Left ventricle myocardium superior (tissue), 1 donor: ENCODE measurements at regions not wholly inside any gene's neighbourhood (a gene's known extent, or its start where the extent isn't known, plus 50 kb on each side); places are given as distances from the start of the nearest gene placed in this dataset.
"Not testable (repeated sequence)": the region's sequence is repeated elsewhere in the genome, so short reads cannot be mapped to it uniquely, and the experiment has no call there.

ENCODE experiments used
- ATAC-seq: fragments of 200-7000 bp; cut with Tn5 transposase; one replicate; pipeline ENCODE4 v1.9.1; 2020; ENCODE audit warnings: mild to moderate bottlenecking, moderate library complexity
- DNase-seq: peaks from one replicate; pipeline ENCODE4 v3.0.0-alpha.2; 2020
- intact Hi-C: fragments of 100-400 bp; cut with micrococcal nuclease; formaldehyde crosslinking; loops from one replicate; pipeline ENCODE4 v1.11.0; 2022
- donor health status: DM: no; HTN: yes; CAD: no; lungs with severe emphysema.

DNA sequence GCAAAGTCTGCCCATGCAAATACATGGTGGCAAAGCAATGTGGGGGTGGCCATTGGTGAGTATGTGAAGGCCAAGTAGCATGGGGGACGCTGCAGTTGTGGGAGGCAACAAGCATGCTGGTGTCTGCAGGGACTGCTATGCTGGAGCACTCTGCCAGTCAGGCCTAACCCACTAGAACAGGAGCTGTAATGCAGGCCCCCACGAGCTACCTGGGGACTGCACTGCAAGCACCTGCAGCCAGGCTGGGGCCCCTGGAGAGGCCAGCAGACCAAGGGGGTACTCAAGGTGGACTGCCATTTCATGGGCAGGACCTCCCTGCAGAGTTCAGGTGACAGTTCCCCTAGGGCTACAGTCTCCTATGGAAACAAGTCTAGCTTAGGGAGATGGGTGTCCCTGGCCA is 183.8 kb upstream of the PDE4D start:
- no peak for DNase-seq
- ATAC-seq, result no peak
- intact Hi-C loops, result no loop called here

DNA sequence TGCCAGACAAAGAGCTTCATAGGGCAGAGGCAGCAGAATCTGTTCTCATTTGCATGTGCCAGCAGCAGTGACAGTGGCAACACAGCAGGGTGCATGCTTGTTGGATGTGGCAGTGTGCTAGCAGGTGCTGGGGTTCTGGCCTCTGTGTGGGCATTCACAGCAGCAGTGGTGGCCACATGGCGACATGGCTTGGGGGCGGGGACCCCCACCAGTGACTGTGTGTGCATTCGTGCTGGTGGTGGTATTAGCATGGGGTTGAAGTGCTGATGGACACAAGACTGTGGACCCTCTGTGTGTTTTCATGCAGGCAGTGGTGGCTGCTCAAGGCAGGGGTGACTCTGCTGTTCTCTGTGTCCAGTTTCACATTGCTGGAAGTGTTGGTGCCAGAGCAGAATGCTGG is 183.2 kb upstream of the PDE4D start:
- ATAC-seq, result no peak
- intact Hi-C loops, result no loop called here
- DNase-seq, result no peak

DNA sequence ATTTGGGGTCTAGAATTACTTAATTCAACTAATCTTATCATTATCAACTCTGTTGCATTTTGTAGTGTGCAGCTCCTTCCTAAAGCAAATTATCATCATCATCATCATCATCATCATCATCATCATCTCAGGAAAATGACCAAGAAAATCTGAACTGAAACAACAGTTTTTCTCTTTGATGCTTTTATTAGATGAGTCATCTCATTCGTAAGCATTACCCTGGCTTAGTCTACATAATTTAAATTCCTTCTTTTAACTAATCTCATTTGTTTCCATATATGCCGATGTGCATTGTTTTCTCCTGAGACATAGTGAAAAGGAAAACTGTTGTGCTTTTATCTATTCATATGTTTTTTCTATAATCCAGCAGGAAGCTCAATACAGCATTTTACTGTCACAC is 173.0 kb upstream of the PDE4D start:
- ATAC-seq (no peak), DNase-seq (no peak)
- intact Hi-C loops, result no loop called here

DNA sequence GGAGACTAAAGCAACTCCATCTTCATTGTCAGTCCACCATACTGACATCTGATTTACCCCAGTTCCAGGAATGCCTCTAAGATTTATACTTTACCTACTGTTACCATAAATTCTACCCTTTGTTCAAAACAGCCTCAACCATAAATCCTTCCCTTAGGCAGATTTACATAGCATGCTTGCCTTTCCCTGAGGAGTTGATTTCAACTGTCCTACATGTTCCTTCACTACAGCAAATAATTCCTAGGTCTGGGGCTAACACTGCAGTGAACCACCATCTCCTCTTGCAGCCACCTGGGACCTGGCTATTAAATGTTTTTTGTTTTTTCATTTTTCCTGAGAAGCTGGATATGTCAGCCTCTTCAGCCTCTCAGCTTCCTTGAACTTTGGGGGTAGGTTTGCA is 166.9 kb upstream of the PDE4D start:
- DNase-seq, result no peak
- ATAC-seq, result no peak
- intact Hi-C loops, result no loop called here

DNA sequence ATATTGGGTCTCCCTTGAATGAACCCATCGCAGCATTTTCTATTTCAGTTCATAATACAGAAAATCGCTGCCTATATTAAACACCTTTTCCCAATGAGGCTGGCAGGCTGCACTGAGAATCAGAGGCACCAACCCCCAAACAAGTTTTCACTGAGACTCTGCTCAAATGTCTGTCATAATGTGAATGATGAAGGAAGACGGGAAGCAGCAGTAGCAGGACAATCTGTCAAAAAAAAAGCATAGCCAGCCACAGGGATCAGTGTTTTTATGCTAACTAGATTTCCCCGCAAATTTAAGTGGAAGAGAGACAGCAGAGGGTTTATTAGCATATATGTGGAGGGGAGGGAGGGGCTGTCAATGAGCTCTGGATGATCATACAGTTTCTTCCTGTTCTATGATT is 162.7 kb upstream of the PDE4D start:
- intact Hi-C loops, result no loop called here
- ATAC-seq (no peak), DNase-seq (no peak)

DNA sequence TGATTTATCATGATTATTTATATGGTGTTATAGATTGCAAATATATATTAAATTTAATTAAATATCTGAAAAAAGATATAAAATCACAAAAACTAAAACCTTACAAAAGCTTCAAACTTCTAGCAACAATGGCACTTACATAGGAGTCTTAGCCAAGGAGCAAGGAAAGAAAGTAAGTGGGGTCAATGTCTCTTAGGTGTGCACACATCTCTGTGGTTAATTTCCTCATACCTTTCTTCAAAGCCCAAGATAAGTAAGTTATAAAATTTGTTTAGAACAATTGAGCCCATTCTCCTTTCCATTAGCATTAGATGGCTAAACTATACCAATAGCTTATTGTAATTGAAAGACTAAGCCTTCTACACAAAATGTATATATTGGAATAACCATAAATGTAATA is 161.6 kb upstream of the PDE4D start:
- intact Hi-C loops, result no loop called here
- no peak for DNase-seq
- no peak for ATAC-seq

DNA sequence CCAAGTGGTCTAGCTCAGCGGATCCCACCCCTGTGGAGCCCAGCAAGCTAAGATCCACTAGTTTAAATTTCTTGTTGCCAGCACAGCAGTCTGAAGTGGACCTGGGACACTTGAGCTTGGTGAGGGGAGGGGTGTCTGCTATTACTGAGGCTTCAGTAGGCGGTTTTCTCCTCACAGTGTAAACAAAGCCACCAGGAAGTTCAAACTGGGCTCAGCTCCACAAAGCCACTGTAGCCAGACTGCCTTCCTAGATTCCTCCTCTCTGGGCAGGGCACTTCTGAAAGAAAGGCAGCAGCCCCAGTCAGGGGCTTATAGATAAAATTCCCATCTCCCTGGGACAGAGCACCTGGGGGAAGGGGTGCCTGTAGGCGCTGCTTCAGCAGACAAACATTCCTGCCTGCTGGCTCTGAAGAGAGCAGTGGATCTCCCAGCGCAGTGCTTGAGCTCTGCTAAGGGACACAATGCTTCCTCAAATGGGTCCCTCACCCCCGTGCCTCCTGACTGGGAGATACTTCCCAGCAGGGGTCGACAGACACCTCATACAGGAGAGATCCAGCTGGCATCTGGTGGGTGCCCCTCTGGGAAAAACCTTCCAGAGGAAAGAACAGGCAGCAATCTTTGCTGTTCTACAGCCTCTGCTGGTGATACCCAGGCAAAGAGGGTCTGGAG is 148.6 kb upstream of the PDE4D start:
- intact Hi-C loops, DNase-seq, ATAC-seq: not testable (repeated sequence)

DNA sequence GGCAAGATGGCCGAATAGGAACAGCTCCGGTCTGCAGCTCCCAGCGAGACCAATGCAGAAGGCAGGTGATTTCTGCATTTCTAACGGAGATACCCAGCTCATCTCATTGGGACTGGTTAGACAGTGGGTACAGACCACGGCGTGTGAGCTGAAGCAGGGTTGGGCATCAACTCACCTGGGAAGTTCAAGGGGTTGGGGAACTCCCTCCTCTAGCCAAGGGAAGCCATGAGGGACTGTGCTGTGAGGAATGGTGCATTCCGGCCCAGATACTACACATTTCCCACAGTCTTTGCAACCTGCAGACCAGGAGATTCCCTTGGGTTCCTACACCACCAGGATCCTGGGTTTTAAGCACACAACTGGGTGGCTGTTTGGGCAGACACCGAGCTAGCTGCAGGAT is 148.0 kb upstream of the PDE4D start:
- ATAC-seq, DNase-seq, intact Hi-C loops: not testable (repeated sequence)

DNA sequence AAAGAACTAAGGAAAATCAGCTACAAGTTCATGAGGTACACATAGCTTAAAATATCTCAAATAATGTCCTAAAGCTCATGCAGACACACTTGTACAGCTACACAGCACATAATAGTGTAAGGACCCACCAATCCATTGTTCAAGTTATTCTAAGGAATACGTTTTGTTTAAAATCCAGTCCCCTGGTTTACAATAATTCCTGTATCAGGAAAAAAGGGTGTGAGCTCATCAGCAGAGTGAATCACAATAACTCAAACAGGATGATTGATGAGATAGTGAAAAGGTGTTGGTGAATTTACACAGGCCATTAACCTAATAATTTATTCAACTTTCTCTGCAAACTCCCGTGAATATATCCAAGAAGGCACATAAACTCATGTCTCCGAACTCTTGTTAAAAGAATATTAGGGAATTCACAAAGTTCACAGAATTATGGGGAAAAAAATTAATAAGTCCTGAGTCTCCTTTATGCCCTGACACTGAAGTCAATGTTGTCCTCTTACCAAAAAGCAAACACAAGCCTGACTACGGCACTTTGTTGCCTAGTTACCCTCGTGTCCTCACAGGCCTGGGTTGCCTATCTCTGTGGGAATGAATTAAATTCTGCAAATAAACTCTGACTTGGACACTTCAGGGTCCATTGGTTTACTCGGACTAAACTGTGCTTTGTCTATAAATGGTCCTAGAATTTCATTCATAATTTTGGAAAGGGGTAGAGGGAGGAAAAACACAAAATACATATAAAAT is 142.8 kb upstream of the PDE4D start:
- ATAC-seq (no peak), DNase-seq (no peak)
- intact Hi-C loops, result no loop called here

DNA sequence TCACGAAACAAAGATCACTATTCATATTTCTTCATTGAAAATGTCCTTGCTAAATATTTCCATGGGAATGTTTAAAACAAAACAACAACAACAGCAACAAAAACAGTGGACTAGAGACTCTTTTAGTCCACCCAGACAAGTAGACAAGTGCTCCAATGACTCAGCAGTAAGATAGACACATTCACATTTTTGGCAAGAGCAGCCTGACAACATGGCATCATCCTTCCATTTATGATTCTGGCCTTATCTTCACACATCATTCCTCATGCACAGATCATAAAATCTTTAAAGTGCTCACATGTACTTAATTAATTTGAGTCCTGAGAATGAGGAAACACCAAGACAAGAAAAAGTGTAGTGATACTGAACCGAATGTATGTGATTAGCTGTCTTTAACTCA is 132.6 kb upstream of the PDE4D start:
- DNase-seq (no peak), ATAC-seq (no peak)
- intact Hi-C loops, result no loop called here

DNA sequence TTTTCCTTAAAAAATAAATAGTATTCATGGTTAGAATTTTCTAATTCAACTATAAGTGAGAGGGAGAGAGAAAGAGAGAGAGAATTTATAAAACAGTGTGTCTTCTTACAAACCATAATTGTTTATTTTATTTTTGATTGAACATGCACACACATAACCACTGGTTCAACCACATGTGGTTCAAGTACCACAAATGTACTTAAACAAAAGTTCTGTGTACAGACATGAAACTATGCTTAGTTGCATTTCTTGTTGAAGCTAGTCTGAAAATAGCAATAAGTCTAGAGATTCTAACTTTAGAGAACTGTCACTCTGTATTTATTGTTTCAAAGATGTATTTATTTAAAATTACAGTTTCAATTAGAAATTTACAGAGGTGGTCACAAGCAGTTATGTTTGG is 130.6 kb upstream of the PDE4D start:
- intact Hi-C loops, result no loop called here
- ATAC-seq (no peak), DNase-seq (no peak)

DNA sequence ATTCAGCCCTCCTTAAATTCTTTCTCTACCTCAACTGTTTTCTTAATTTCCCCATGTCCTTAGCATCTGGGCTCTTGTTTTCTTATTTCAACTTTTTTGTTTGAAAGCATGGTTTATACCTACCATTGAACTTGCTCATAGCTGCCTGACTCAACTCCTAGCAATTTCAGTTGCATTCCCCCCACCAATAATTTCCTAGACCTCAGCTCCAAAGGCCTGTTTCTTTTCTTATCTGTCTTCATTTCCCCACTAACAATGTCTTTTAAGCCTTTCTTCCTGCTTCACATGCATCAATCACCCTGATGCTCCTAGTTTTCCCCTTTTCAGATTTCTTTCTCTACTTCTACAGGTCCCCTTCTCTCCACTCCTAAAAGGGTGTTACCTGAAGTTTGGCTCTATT is 129.7 kb upstream of the PDE4D start:
- intact Hi-C loops, result no loop called here
- ATAC-seq, result no peak
- no peak for DNase-seq

DNA sequence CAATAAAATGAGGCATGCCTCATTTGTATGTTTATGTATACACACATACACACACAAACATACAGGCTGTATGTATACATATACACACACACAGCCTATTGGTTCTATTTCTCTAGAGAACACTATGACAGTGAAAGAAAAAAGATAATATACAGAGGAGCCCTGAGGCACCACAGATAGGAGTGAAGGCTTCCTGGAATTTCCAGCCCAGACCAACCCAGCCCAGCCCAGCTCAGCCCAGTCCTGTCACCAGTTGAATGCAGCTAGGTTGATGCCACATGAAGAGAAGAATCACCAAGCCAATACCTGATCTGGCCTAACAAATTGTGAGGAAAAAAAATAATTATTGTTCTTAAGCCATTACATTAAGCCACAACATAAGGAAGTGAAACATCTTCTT is 126.9 kb upstream of the PDE4D start:
- ATAC-seq (no peak), DNase-seq (no peak)
- intact Hi-C loops, result no loop called here

DNA sequence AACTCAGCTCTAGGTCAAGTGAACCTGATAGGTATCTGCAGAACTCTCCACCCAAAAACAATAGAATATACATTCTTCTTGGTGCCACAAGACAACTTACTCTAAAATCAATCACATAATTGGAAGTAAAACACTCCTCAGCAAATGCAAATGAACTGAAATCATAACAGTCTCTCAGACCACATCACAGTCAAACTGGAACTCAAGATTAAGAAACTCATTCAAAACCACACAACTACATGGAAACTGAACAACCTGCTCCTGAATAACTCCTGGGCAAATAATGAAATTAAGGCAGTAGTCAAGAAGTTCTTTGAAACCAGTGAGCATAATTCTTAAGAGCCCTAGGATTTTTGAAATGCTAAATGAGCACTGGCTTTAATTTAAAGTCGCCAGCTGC is 125.4 kb upstream of the PDE4D start:
- intact Hi-C loops, ATAC-seq, DNase-seq: not testable (repeated sequence)

DNA sequence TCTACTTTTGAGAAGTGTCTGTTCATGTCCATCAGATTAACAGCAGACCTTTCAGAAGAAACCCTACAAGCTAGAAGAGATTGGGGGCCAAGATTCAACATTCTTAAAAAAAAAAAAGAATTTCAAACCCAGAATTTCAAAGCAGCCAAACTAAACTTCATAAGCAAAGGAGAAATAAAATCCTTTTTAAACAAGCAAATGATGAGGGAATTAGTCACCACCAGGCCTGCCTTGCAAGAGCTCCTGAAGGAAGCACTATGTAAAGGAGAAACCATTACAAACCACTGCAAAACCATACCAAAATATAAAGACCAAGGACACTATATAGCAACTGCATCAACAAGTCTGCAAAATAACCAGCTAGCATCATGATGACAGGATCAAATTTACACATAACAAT is 124.6 kb upstream of the PDE4D start:
- intact Hi-C loops, result no loop called here
- no peak for DNase-seq
- no peak for ATAC-seq

DNA sequence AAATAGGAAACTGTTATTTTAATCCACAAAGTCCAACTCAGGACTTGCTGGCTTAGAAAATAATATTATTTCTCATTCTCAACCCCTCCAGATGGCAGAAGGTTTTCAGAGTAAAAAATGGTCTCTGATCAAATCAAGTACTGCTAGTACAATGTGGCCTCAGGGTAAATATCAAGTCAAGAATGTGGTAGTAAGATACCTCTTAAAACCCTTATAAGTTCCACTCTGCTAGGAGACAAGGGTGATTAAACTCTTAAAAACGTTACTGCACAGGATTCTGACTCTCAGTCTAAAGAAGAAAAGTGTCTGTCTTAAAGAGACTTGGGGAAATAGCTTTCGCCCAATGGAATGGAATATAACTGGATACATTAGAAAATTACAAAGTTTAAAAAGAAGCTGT is 120.8 kb upstream of the PDE4D start:
- DNase-seq, result no peak
- ATAC-seq, result no peak
- intact Hi-C loops, result no loop called here

DNA sequence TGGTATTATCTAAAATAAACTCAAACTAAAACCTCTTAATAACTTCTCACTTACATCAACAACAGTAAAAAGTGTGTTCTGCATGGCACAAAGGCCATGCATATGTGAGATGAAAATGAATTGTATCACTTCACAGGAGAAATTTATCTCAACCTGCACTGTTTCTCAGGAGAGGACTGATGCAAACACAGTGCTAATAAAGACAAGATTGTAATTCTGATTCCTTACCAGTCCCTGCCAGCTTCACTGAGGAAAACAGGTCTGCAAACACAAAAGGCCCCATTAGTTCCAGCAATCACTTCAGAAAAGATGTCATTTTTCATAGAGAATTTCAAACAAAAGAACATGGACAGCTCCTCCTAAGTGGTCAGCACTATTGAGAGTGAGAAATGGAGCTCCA is 117.3 kb upstream of the PDE4D start:
- DNase-seq (no peak), ATAC-seq (no peak)
- intact Hi-C loops, result no loop called here

DNA sequence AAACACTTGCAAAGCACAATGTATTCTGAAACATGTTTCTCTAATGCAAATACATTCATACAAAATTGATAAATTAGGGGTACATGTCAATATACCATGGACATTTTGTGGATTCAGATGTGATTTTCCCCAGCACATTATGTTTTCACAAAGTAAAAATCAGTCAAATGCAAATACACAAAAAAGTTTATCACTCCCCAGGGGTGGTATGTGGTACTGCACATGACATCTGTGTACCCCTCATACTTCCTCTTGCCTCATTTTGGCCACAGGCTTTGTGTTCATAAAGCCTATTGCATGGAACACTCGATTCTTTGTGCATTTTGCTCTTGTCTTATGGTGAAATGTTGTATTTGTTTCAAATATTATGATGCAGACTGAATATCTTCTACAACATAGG is 116.8 kb upstream of the PDE4D start:
- DNase-seq, result no peak
- no peak for ATAC-seq
- intact Hi-C loops, result no loop called here

DNA sequence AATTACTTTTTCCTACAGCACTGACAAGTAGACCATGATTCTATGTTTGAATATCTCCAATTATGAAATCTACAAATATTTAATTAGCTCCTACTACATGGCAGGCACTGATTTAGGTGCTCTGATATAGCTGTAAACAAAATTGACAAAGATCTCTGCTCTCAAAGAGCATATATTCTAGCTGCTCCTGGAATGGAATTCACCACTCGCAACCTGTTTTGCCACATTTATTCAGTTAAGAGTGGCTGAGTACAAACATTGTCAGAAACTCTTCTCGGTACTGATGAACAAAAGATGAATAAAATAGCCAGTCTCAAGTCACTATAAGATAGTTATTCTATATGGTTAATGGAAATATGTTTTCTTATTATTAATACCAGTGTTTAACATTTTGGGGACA is 114.2 kb upstream of the PDE4D start:
- ATAC-seq (no peak), DNase-seq (no peak)
- intact Hi-C loops, result no loop called here

DNA sequence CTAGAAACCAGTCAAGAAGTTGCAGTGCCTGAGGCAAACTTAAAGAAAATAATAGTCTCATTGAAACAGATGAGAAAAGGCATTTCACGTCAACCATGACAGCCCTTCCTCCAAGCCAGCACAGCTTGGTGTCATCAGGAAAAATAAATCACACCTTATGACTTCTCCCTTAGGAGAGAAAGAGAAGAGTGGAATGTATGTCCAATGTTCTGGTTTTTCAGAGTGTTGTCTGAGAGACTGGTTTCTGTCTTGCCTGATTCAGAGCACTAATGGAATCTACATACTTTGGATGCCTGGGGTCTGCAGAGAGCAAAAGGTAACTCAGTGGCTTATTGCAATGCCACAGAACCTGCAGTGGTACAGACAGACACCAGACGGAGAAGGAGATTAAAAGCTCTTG is 105.5 kb upstream of the PDE4D start:
- ATAC-seq (no peak), DNase-seq (no peak)
- intact Hi-C loops, result no loop called here

DNA sequence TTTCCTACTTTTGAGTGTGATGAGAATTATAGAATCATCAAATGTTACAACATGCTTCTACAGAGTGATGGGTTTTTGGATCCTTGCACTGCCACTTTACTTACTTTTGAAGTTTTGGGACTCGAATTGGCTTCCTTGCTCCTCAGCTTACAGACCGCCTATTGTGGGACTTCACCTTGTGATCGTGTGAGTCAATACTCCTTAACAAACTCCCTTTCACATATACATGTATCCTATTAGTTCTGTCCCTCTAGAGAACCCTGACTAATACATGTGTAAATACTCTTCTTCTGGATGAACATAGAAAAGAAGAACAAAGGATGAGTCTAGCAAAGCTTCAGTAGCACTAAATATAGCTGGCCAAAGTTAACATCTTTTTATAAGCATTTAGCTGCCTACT is 98.7 kb upstream of the PDE4D start:
- DNase-seq (no peak), ATAC-seq (no peak)
- intact Hi-C loops, result no loop called here
